Heart left ventricle (tissue), 13 donors: ENCODE measurements at regions not wholly inside any gene's neighbourhood (a gene's known extent, or its start where the extent isn't known, plus 50 kb on each side); places are given as distances from the start of the nearest gene placed in this dataset.

Source experiments
- CTCF ChIP-seq, 12 donors: fragments of 200-600 bp; sonication (generic) in 4 of 12; IDR thresholded peaks; one replicate each; pipeline versions ENCODE4 v1.5.0 to v1.8.0; 2018 to 2022; ENCODE audit warnings: antibody characterized with exemption in 12 of 12, mild to moderate bottlenecking in 5 of 12
- POLR2A ChIP-seq, 2 donors: fragments of 450-650 bp; IDR thresholded peaks; one replicate each; pipeline ENCODE4 v1.6.1; 2017; ENCODE audit warnings: antibody characterized with exemption in 2 of 2, mild to moderate bottlenecking in 2 of 2, moderate library complexity in 2 of 2
- donor health status: ischemic (EF 13 %, LVEDD 7.1; RV severe dilation, severe dysfunction).
- donor health status: DM: no; HTN: yes; CAD: no.
- donor health status: DM: no; HTN: no; CAD: no.
- donor health status: ischemic (EF 25% LVEDD 6.9; RV normal size, moderate dysfunction).
- donor health status: ischemic (EF 25% LVEDD 5.7; RV mildly dilated, moderate dysfunction).
- donor health status: ischemic (EF 35%, LVEDD 5.7; RV mildly dilated, moderate dysfunction).
- donor health status: nonischemic (EF 11% LVEDD 7.7; RV severe dilation, severe dysfunction).
- donor health status: DM: yes; HTN: yes; CAD: no.
- donor health status: PGD.
- donor health status: ischemic (EF 29% LVEDD 5.4; RV normal size, mild dysfunction).
- donor health status: nonischemic (EF 23%, LVEDD 6.1; RV moderate dilation, normal function).

- no peak for TF ChIP-seq CTCF (IDR thresholded peaks at IDR 0.05)
- TF ChIP-seq POLR2A (IDR thresholded peaks at IDR 0.05): no peak
These were observed 113.2 kb downstream of the GPX5 start for GRCh38 chr6:28638787-28639430.
